IMR-90 (cell line): ENCODE measurements at regions not wholly inside any gene's neighbourhood (a gene's known extent, or its start where the extent isn't known, plus 50 kb on each side); places are given as distances from the start of the nearest gene placed in this dataset.

ENCODE experiments used
- ATAC-seq: fragments of 200-7000 bp; cut with Tn5 transposase; 2 replicates; pipeline ENCODE4 v1.9.1; 2020; ENCODE audit warnings: low read depth, mild to moderate bottlenecking, moderate library complexity
- BruUV-seq: library from RNA; stranded (reverse); fragments of 400-500 nt; replicated peaks from 2 replicates; lab custom pipeline; 2021; lab: Mats Ljungman, UMichigan
- CTCF ChIA-PET: fragments of 300-600 bp; formaldehyde crosslinking; extraction: SDS; loops from one replicate; lab custom pipeline; 2021; ENCODE audit warnings: antibody characterized with exemption; lab: Yijun Ruan, JAX
- POLR2A ChIA-PET: fragments of 300-600 bp; sonication (Branson Sonifier 250); formaldehyde crosslinking; loops from one replicate; lab custom pipeline; 2022; ENCODE audit warnings: antibody characterized with exemption; ENCODE audit not compliant: unreplicated experiment; lab: Charles Lee
- DNase-seq: peaks from one replicate; pipeline ENCODE4 v3.0.0; 2013
- H2AFZ ChIP-seq: replicated peaks from 2 replicates; pipeline ENCODE3; 2013; ENCODE audit warnings: low read length, mild to moderate bottlenecking; ENCODE audit not compliant: poor library complexity
- H2AK5ac ChIP-seq: 2 replicates; pipeline ENCODE4 v1.6.1; 2013; ENCODE audit warnings: low read depth, low read length, inconsistent platforms
- H2AK9ac ChIP-seq: replicated peaks from 2 replicates; pipeline ENCODE3; 2013; ENCODE audit warnings: mild to moderate bottlenecking, low read depth, low read length, moderate library complexity; ENCODE audit not compliant: poor library complexity
- H2BK120ac ChIP-seq: 2 replicates; pipeline ENCODE4 v1.6.1; 2013; ENCODE audit warnings: low read depth, low read length, inconsistent platforms
- H2BK15ac ChIP-seq: 3 replicates; pipeline ENCODE4 v1.6.1; 2013; ENCODE audit warnings: low read depth, low read length, inconsistent platforms
- H2BK20ac ChIP-seq: 2 replicates; pipeline ENCODE4 v1.6.1; 2013; ENCODE audit warnings: low read depth, mild to moderate bottlenecking, inconsistent platforms, low read length, moderate library complexity
- H2BK5ac ChIP-seq: 2 replicates; pipeline ENCODE4 v1.6.1; 2013; ENCODE audit warnings: mild to moderate bottlenecking, low read depth, low read length, inconsistent platforms; ENCODE audit not compliant: poor library complexity, severe bottlenecking
- H3K14ac ChIP-seq: replicated peaks from 2 replicates; pipeline ENCODE4 v1.6.1; 2013; ENCODE audit warnings: low read depth, low read length, inconsistent platforms
- H3K18ac ChIP-seq: 2 replicates; pipeline ENCODE4 v1.6.1; 2013; ENCODE audit warnings: low read depth, low read length, control low read depth
- H3K23ac ChIP-seq: 2 replicates; pipeline ENCODE4 v1.6.1; 2013; ENCODE audit warnings: low read depth, low read length, inconsistent platforms
- H3K27ac ChIP-seq: 2 replicates; pipeline ENCODE4 v1.5.1; 2013; ENCODE audit warnings: mild to moderate bottlenecking, control low read depth, low read length; ENCODE audit not compliant: insufficient read depth
- H3K27me3 ChIP-seq: 2 replicates; pipeline ENCODE4 v1.6.1; 2013; ENCODE audit warnings: low read length; ENCODE audit not compliant: control insufficient read depth, insufficient read depth
- H3K36me3 ChIP-seq: 2 replicates; pipeline ENCODE4 v1.6.1; 2013; ENCODE audit warnings: low read length, mixed read lengths; ENCODE audit not compliant: control insufficient read depth, insufficient read depth
- H3K4ac ChIP-seq: 2 replicates; pipeline ENCODE4 v1.6.1; 2013; ENCODE audit warnings: low read depth, low read length, inconsistent platforms
- H3K4me1 ChIP-seq: 2 replicates; pipeline ENCODE4 v1.6.1; 2013; ENCODE audit warnings: low read length, mixed read lengths; ENCODE audit not compliant: control insufficient read depth, insufficient read depth
- H3K4me2 ChIP-seq: 2 replicates; pipeline ENCODE4 v1.6.1; 2013; ENCODE audit warnings: low read depth, mild to moderate bottlenecking, control low read depth, low read length, moderate library complexity
- H3K4me3 ChIP-seq: 2 replicates; pipeline ENCODE4 v1.5.1; 2013; ENCODE audit warnings: low read depth, mild to moderate bottlenecking, control low read depth, low read length, moderate library complexity; ENCODE audit not compliant: insufficient read depth
- H3K56ac ChIP-seq: 2 replicates; pipeline ENCODE4 v1.6.1; 2013; ENCODE audit warnings: low read length, inconsistent platforms; ENCODE audit not compliant: insufficient read depth; ENCODE audit errors: extremely low read depth
- H3K79me1 ChIP-seq, 2 experiments: 2 replicates each; pipeline ENCODE4 v1.6.1; 2013; ENCODE audit warnings: low read length in 2 of 2, inconsistent platforms in 1 of 2, low read depth in 1 of 2
- H3K9ac ChIP-seq: 2 replicates; pipeline ENCODE4 v1.6.1; 2013; ENCODE audit warnings: low read depth, low read length, control low read depth
- H3K9me1 ChIP-seq: 2 replicates; pipeline ENCODE4 v1.6.1; 2013; ENCODE audit warnings: low read length, inconsistent platforms; ENCODE audit not compliant: insufficient read depth
- H3K9me3 ChIP-seq: 2 replicates; pipeline ENCODE4 v1.6.1; 2013; ENCODE audit warnings: low read length; ENCODE audit not compliant: control insufficient read depth, insufficient read depth
- H4K20me1 ChIP-seq: 2 replicates; pipeline ENCODE4 v1.6.1; 2013; ENCODE audit warnings: low read length, inconsistent platforms; ENCODE audit not compliant: insufficient read depth
- H4K5ac ChIP-seq: 2 replicates; pipeline ENCODE4 v1.6.1; 2013; ENCODE audit warnings: mild to moderate bottlenecking, low read depth, low read length, control low read depth
- H4K8ac ChIP-seq, 2 experiments: 2 replicates each; pipeline ENCODE4 v1.6.1; 2013; ENCODE audit warnings: low read depth in 2 of 2, low read length in 2 of 2, control low read depth in 1 of 2, inconsistent platforms in 1 of 2
- H4K91ac ChIP-seq: 2 replicates; pipeline ENCODE4 v1.6.1; 2013; ENCODE audit warnings: low read depth, low read length, inconsistent platforms; ENCODE audit not compliant: insufficient read depth
- MXI1 ChIP-seq: IDR thresholded peaks from 2 replicates; pipeline ENCODE4 v1.6.1; 2012; ENCODE audit warnings: low read depth, mild to moderate bottlenecking, low read length, moderate library complexity, borderline replicate concordance
- RAD21 ChIP-seq: IDR thresholded peaks from 2 replicates; pipeline ENCODE4 v1.6.1; 2012; ENCODE audit warnings: low read length, improper control_type of control experiment
- RCOR1 ChIP-seq: IDR thresholded peaks from 2 replicates; pipeline ENCODE4 v1.6.1; 2012; ENCODE audit warnings: mild to moderate bottlenecking, low read length, improper control_type of control experiment; ENCODE audit not compliant: insufficient replicate concordance
- WGBS, 2 experiments: methylation state at CpG; one replicate each; pipeline versions ENCODE4 v1.1.5 to v1.1.7; 2013; ENCODE audit warnings: missing lambda C conversion rate in 2 of 2; ENCODE audit not compliant: insufficient read length in 1 of 2; ENCODE audit errors: extremely low coverage in 2 of 2; 5-methylcytosine and 5-hydroxymethylcytosine counted together
- dilution Hi-C: fragments of 300-500 bp; cut with HindIII; formaldehyde crosslinking; loops from one replicate; pipeline ENCODE4 v1.14.3; 2018; ENCODE audit warnings: low sequenced_read_pairs; ENCODE audit not compliant: unreplicated experiment
- in situ Hi-C: fragments of 300-500 bp; cut with MboI; formaldehyde crosslinking; loops from 3 replicates; pipeline ENCODE4 v1.14.3; 2019; ENCODE audit warnings: low sequenced_read_pairs, inconsistent platforms, mixed read lengths
- intact Hi-C: fragments of 100-400 bp; cut with micrococcal nuclease; formaldehyde crosslinking; loops from 2 replicates; pipeline ENCODE4 v1.10.0; 2022

- no peak overlapping the region for H3K18ac ChIP-seq
- H3K4ac ChIP-seq = no peak overlapping the region
- intact Hi-C loops (no loop called here), in situ Hi-C loops (no loop called here), dilution Hi-C loops (no loop called here)
- H4K91ac ChIP-seq = no peak overlapping the region
- no peaks in the 10 kb centered on the region for H3K9me1 ChIP-seq
- H3K4me2 ChIP-seq = no peak overlapping the region
- no peaks in the 10 kb centered on the region; the same call in 1 of the 2 replicates for H3K9me3 ChIP-seq
- H3K4me3 ChIP-seq = no peak overlapping the region
- H3K27me3 ChIP-seq = peaks cover 12% of the 10 kb centered on the region
- no peaks in the 10 kb centered on the region for H4K20me1 ChIP-seq
- no peaks in the 10 kb centered on the region for H3K79me1 ChIP-seq
- H2BK120ac ChIP-seq = no peak overlapping the region
- no peak overlapping the region for H2BK20ac ChIP-seq
- no peak overlapping the region for H3K23ac ChIP-seq
- no peaks in the 10 kb centered on the region for H3K36me3 ChIP-seq
- no peaks in the 10 kb centered on the region for H3K4me1 ChIP-seq
- H4K8ac ChIP-seq = no peak overlapping the region
- no TSS peak for BruUV-seq
- H2AFZ ChIP-seq = no peak overlapping the region
- no CpG with 5 or more reads among the region's 2 CpGs for WGBS, 2 experiments
- H3K27ac ChIP-seq = no peak overlapping the region
- no peak overlapping the region for H2AK9ac ChIP-seq
- no peak for DNase-seq
- no peak overlapping the region for H2AK5ac ChIP-seq
- no peak overlapping the region for H4K5ac ChIP-seq
- no peak for ATAC-seq
- ChIA-PET POLR2A (no interaction called here), CTCF (no interaction called here)
- no peak overlapping the region for H3K56ac ChIP-seq
- H3K9ac ChIP-seq = no peak overlapping the region
- TF ChIP-seq MXI1 (no peak), RAD21 (no peak), RCOR1 (no peak)
- no peak overlapping the region for H3K14ac ChIP-seq
- no peak overlapping the region for H2BK15ac ChIP-seq
- H2BK5ac ChIP-seq = no peak overlapping the region
Measured at GRCh38 chr15:81432179-81432578, 58.2 kb upstream of the TMC3 start.
